OCI-LY3 (cell line): ENCODE measurements at regions not wholly inside any gene's neighbourhood (a gene's known extent, or its start where the extent isn't known, plus 50 kb on each side); places are given as distances from the start of the nearest gene placed in this dataset.

Source experiments
- H2AFZ ChIP-seq: fragments of 200-600, 300-600 bp; shearing (Covaris generic); 2 replicates; pipeline ENCODE4 v1.6.0; 2014; ENCODE audit warnings: antibody characterized with exemption, low read depth, low read length
- H3K27ac ChIP-seq: fragments of 200-600, 300-600 bp; sonication (generic); 2 replicates; pipeline ENCODE4 v1.5.1; 2014; ENCODE audit warnings: mild to moderate bottlenecking, low read length, moderate library complexity, mixed read lengths
- H3K27me3 ChIP-seq: fragments of 200-600, 300-600 bp; sonication (generic); 2 replicates; pipeline ENCODE4 v1.6.1; 2014; ENCODE audit warnings: low read depth, low read length, mixed read lengths
- H3K36me3 ChIP-seq: fragments of 200-600, 300-600 bp; sonication (generic); replicated peaks from 2 replicates; pipeline ENCODE3; 2014; ENCODE audit warnings: low read depth, low read length, mixed read lengths
- H3K4me1 ChIP-seq: fragments of 300-600, 200-600 bp; sonication (generic); 2 replicates; pipeline ENCODE4 v1.6.1; 2014; ENCODE audit warnings: low read length, mixed read lengths
- H3K4me2 ChIP-seq: fragments of 200-600, 300-600 bp; sonication (generic); 2 replicates; pipeline ENCODE4 v1.6.1; 2014; ENCODE audit warnings: low read length, mixed read lengths
- H3K4me3 ChIP-seq: fragments of 300-600, 200-600 bp; sonication (generic); 2 replicates; pipeline ENCODE4 v1.5.1; 2014; ENCODE audit warnings: antibody characterized with exemption, mild to moderate bottlenecking, low read length, moderate library complexity
- H3K79me2 ChIP-seq: fragments of 300-600, 200-600 bp; shearing (Covaris generic); 2 replicates; pipeline ENCODE4 v1.6.1; 2014; ENCODE audit warnings: mild to moderate bottlenecking, low read length, mixed read lengths
- H3K9ac ChIP-seq: fragments of 300-600, 200-600 bp; shearing (Covaris generic); 2 replicates; pipeline ENCODE4 v1.6.0; 2014; ENCODE audit warnings: mild to moderate bottlenecking, low read length, moderate library complexity
- H3K9me3 ChIP-seq: fragments of 200-600, 300-600 bp; shearing (Covaris generic); 2 replicates; pipeline ENCODE4 v1.6.1; 2014; ENCODE audit warnings: low read length, mixed read lengths; ENCODE audit not compliant: insufficient read depth
- H4K20me1 ChIP-seq: fragments of 200-600, 300-600 bp; sonication (generic); 2 replicates; pipeline ENCODE4 v1.6.1; 2016; ENCODE audit warnings: low read length, mixed read lengths; ENCODE audit not compliant: insufficient read depth
- EZH2phosphoT487 ChIP-seq: fragments of 200-600 bp; shearing (Covaris generic); IDR thresholded peaks from 2 replicates; pipeline ENCODE4 v1.6.1; 2018; ENCODE audit warnings: antibody characterized with exemption, mixed run types, low read depth
- TF ChIP-seq, protein P1 (sequence below): fragments of 200-600, 300-600 bp; sonication (generic); IDR thresholded peaks from 2 replicates; pipeline ENCODE4 v1.5.1; 2014; ENCODE audit warnings: antibody characterized with exemption, low read length, low read depth

DNA sequence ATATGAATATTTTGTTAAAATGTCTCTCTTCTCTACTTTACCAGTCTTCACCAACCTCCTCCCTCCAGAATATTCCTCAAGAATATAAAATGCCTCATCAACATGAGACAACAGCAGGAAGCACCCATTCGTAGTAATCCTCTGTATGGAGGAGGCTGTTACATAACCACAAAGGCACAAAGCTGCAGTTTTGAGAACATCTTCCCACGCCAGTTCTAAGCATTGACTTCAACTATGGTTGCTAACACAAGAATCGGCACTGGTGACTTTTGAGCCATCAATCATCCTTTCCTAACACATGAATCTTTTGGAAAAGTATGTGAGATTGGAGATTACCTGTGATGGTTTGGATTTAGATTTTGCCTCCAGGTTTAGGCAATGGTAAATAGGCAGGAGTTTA lies 54.9 kb upstream of the CYP1B1 start:
- Histone ChIP-seq H3K4me1 (peaks cover 20% of the 10 kb centered on the region), H3K36me3 (no peaks in the 10 kb centered on the region), H2AFZ (no peak overlapping the region), H3K4me2 (no peak overlapping the region), H3K4me3 (no peak overlapping the region), H3K9ac (no peak overlapping the region), H4K20me1 (no peaks in the 10 kb centered on the region), H3K9me3 (peaks cover 6% of the 10 kb centered on the region), H3K27me3 (no peaks in the 10 kb centered on the region), H3K27ac (no peak overlapping the region), H3K79me2 (no peaks in the 10 kb centered on the region)
- no peak for TF ChIP-seq EZH2phosphoT487
- TF ChIP-seq, protein P1, sequence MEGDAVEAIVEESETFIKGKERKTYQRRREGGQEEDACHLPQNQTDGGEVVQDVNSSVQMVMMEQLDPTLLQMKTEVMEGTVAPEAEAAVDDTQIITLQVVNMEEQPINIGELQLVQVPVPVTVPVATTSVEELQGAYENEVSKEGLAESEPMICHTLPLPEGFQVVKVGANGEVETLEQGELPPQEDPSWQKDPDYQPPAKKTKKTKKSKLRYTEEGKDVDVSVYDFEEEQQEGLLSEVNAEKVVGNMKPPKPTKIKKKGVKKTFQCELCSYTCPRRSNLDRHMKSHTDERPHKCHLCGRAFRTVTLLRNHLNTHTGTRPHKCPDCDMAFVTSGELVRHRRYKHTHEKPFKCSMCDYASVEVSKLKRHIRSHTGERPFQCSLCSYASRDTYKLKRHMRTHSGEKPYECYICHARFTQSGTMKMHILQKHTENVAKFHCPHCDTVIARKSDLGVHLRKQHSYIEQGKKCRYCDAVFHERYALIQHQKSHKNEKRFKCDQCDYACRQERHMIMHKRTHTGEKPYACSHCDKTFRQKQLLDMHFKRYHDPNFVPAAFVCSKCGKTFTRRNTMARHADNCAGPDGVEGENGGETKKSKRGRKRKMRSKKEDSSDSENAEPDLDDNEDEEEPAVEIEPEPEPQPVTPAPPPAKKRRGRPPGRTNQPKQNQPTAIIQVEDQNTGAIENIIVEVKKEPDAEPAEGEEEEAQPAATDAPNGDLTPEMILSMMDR = no peak

GRCh38 chr2:38129987-38130386 lies 54.0 kb upstream of the CYP1B1 start:
- H4K20me1 ChIP-seq = no peaks in the 10 kb centered on the region
- no peak overlapping the region for H2AFZ ChIP-seq
- no peak overlapping the region for H3K4me3 ChIP-seq
- H3K36me3 ChIP-seq = no peaks in the 10 kb centered on the region
- H3K9me3 ChIP-seq = peaks cover 6% of the 10 kb centered on the region
- no peaks in the 10 kb centered on the region for H3K27me3 ChIP-seq
- H3K4me1 ChIP-seq = peaks cover 20% of the 10 kb centered on the region
- no peak overlapping the region for H3K27ac ChIP-seq
- TF ChIP-seq, protein P1 = no peak
- TF ChIP-seq EZH2phosphoT487 = no peak
- H3K9ac ChIP-seq = no peak overlapping the region
- no peaks in the 10 kb centered on the region for H3K79me2 ChIP-seq
- no peak overlapping the region for H3K4me2 ChIP-seq

DNA sequence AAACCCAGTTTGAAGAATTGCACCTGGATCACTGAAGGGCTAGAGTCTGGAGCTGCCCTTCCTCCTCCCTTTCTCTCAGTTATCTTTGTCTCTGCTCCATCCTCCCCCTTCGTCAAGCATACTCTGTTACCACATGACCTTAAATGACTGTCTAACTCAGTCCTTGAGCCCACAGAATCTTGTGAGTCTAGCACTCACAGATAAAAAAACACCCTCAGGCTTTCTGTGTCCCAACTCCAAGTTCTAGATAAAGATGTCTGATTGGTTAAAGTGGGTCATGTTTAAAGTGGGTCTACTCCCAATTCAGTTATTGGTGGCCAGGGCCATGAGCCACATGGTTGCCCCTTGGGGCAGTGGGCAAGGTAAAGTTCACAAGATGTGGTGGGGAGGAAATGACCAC lies 53.5 kb upstream of the CYP1B1 start:
- Histone ChIP-seq H3K36me3 (no peaks in the 10 kb centered on the region), H4K20me1 (no peaks in the 10 kb centered on the region), H3K27ac (no peak overlapping the region), H3K9ac (no peak overlapping the region), H3K4me1 (peaks cover 20% of the 10 kb centered on the region), H2AFZ (no peak overlapping the region), H3K9me3 (peaks cover 6% of the 10 kb centered on the region), H3K4me3 (no peak overlapping the region), H3K27me3 (no peaks in the 10 kb centered on the region), H3K79me2 (no peaks in the 10 kb centered on the region), H3K4me2 (no peak overlapping the region)
- TF ChIP-seq, protein P1 = no peak
- no peak for TF ChIP-seq EZH2phosphoT487

GRCh38 chr2:38128653-38129052 lies 52.7 kb upstream of the CYP1B1 start:
- H3K4me1 ChIP-seq = peaks cover 20% of the 10 kb centered on the region
- H4K20me1 ChIP-seq = no peaks in the 10 kb centered on the region
- H3K9me3 ChIP-seq = peaks cover 6% of the 10 kb centered on the region
- no peaks in the 10 kb centered on the region for H3K27me3 ChIP-seq
- no peaks in the 10 kb centered on the region for H3K79me2 ChIP-seq
- H3K9ac ChIP-seq = no peak overlapping the region
- TF ChIP-seq, protein P1 = no peak
- TF ChIP-seq EZH2phosphoT487 = no peak
- H3K27ac ChIP-seq = peak overlapping the region; percentile 29; the same call in 1 of the 2 replicates
- H2AFZ ChIP-seq = no peak overlapping the region
- H3K4me2 ChIP-seq = peak overlapping the region; percentile 41; the same call in 1 of the 2 replicates
- no peak overlapping the region for H3K4me3 ChIP-seq
- H3K36me3 ChIP-seq = no peaks in the 10 kb centered on the region
